HEK293 (cell line): ENCODE measurements at regions not wholly inside any gene's neighbourhood (a gene's known extent, or its start where the extent isn't known, plus 50 kb on each side); places are given as distances from the start of the nearest gene placed in this dataset.

Experiments used
- CTCF ChIA-PET: fragments of 350-600 bp; formaldehyde crosslinking; extraction: SDS; loops from one replicate; lab custom pipeline; 2021; ENCODE audit warnings: antibody characterized with exemption; lab: Yijun Ruan, JAX
- POLR2A ChIA-PET: fragments of 300-600 bp; formaldehyde crosslinking; extraction: SDS; loops from one replicate; lab custom pipeline; 2020; ENCODE audit warnings: antibody characterized with exemption, inconsistent platforms; lab: Yijun Ruan, JAX
- H3K27ac ChIP-seq: fragments of 200-500 bp; sonication (Bioruptor generic); 2 replicates; pipeline ENCODE4 v1.5.1; 2014; ENCODE audit warnings: low read depth, low read length, control low read depth, inconsistent platforms; ENCODE audit errors: extremely low read depth
- H3K36me3 ChIP-seq, 2 experiments: fragments of 200-500 bp in 1 of 2; sonication (Bioruptor generic) in 1 of 2; 1 replicate in 1 of 2; 2 replicates in 1 of 2; pipeline ENCODE4 v1.5.1; 2014 to 2017; ENCODE audit warnings: inconsistent platforms in 2 of 2, low read length in 2 of 2; ENCODE audit not compliant: control insufficient read depth in 2 of 2, insufficient read depth in 1 of 2
- H3K4me1 ChIP-seq: fragments of 200-500 bp; sonication (Bioruptor generic); 2 replicates; pipeline ENCODE4 v1.5.1; 2014; ENCODE audit warnings: mild to moderate bottlenecking, low read length, inconsistent platforms; ENCODE audit not compliant: control insufficient read depth, insufficient read depth
- H3K4me3 ChIP-seq: 2 replicates; pipeline ENCODE4 v1.5.1; 2011; ENCODE audit warnings: low read depth, mild to moderate bottlenecking, control low read depth, low read length, moderate library complexity
- H3K9me3 ChIP-seq: fragments of 200-500 bp; sonication (Bioruptor generic); 2 replicates; pipeline ENCODE4 v1.5.1; 2014; ENCODE audit warnings: low read depth, low read length, inconsistent platforms; ENCODE audit not compliant: control insufficient read depth, insufficient read depth
- ELK4 ChIP-seq: IDR thresholded peaks from 2 replicates; pipeline ENCODE4 v1.6.1; 2011; ENCODE audit warnings: mild to moderate bottlenecking, low read depth, low read length, borderline replicate concordance
- GFI1B ChIP-seq: fragments of 450-650 bp; formaldehyde crosslinking; IDR thresholded peaks from 2 replicates; pipeline ENCODE4 v1.5.1; 2016; ENCODE audit warnings: missing biosample characterization, missing genetic modification characterization
- OVOL3 ChIP-seq: fragments of 450-650 bp; formaldehyde crosslinking; IDR thresholded peaks from 2 replicates; pipeline ENCODE4 v1.5.1; 2016; ENCODE audit warnings: missing biosample characterization, missing genetic modification characterization
- PBX3 ChIP-seq: sonication (generic); formaldehyde crosslinking; IDR thresholded peaks from 2 replicates; pipeline ENCODE4 v1.8.1; 2022; ENCODE audit warnings: mild to moderate bottlenecking, moderate library complexity, missing genetic modification reagents
- TSHZ1 ChIP-seq: fragments of 450-650 bp; formaldehyde crosslinking; IDR thresholded peaks from 2 replicates; pipeline ENCODE4 v1.5.1; 2016; ENCODE audit warnings: missing biosample characterization, missing genetic modification characterization, borderline replicate concordance
- ZBTB44 ChIP-seq: fragments of 450-650 bp; IDR thresholded peaks from 2 replicates; pipeline ENCODE4 v1.5.1; 2018; ENCODE audit warnings: missing biosample characterization, mild to moderate bottlenecking, missing genetic modification characterization
- ZEB2 ChIP-seq: fragments of 450-650 bp; formaldehyde crosslinking; IDR thresholded peaks from 2 replicates; pipeline ENCODE4 v1.5.1; 2016; ENCODE audit warnings: missing biosample characterization, missing genetic modification characterization
- ZNF169 ChIP-seq: fragments of 450-650 bp; formaldehyde crosslinking; IDR thresholded peaks from 2 replicates; pipeline ENCODE4 v1.5.1; 2016; ENCODE audit warnings: missing biosample characterization, missing genetic modification characterization
- ZNF175 ChIP-seq: fragments of 450-650 bp; formaldehyde crosslinking; IDR thresholded peaks from 2 replicates; pipeline ENCODE4 v1.5.1; 2016; ENCODE audit warnings: missing biosample characterization, missing genetic modification characterization
- ZNF19 ChIP-seq: fragments of 450-650 bp; formaldehyde crosslinking; IDR thresholded peaks from 2 replicates; pipeline ENCODE4; 2016; ENCODE audit warnings: missing biosample characterization, missing genetic modification characterization, low read depth
- ZNF214 ChIP-seq: fragments of 450-650 bp; formaldehyde crosslinking; IDR thresholded peaks from 2 replicates; pipeline ENCODE4 v1.5.1; 2017; ENCODE audit warnings: missing biosample characterization, mild to moderate bottlenecking, missing genetic modification characterization, borderline replicate concordance
- ZNF280D ChIP-seq: fragments of 450-650 bp; formaldehyde crosslinking; IDR thresholded peaks from 2 replicates; pipeline ENCODE4 v1.5.1; 2016; ENCODE audit warnings: missing biosample characterization, missing genetic modification characterization
- ZNF335 ChIP-seq: fragments of 450-650 bp; formaldehyde crosslinking; conservative IDR thresholded peaks from 2 replicates; pipeline ENCODE4 v1.5.1; 2016; ENCODE audit warnings: missing biosample characterization, missing genetic modification characterization
- ZNF623 ChIP-seq: fragments of 450-650 bp; formaldehyde crosslinking; IDR thresholded peaks from 2 replicates; pipeline ENCODE4 v1.5.1; 2016; ENCODE audit warnings: missing biosample characterization, missing genetic modification characterization
- ZNF629 ChIP-seq: fragments of 450-650 bp; formaldehyde crosslinking; IDR thresholded peaks from 2 replicates; pipeline ENCODE4 v1.5.1; 2017; ENCODE audit warnings: missing biosample characterization, missing genetic modification characterization
- ZNF692 ChIP-seq: fragments of 450-650 bp; formaldehyde crosslinking; IDR thresholded peaks from 2 replicates; pipeline ENCODE4 v1.5.1; 2016; ENCODE audit warnings: missing biosample characterization, missing genetic modification characterization
- ZNF776 ChIP-seq: fragments of 450-650 bp; formaldehyde crosslinking; IDR thresholded peaks from 2 replicates; pipeline ENCODE4 v1.5.0; 2017; ENCODE audit warnings: missing biosample characterization, missing genetic modification characterization, borderline replicate concordance
- ZNF830 ChIP-seq: fragments of 450-650 bp; IDR thresholded peaks from 2 replicates; pipeline ENCODE4 v1.5.0; 2018; ENCODE audit warnings: missing biosample characterization, missing genetic modification characterization, low read depth, mild to moderate bottlenecking, moderate library complexity
- ZSCAN5A ChIP-seq: fragments of 450-650 bp; formaldehyde crosslinking; IDR thresholded peaks from 2 replicates; pipeline ENCODE4 v1.5.1; 2016; ENCODE audit warnings: missing biosample characterization, missing genetic modification characterization

GRCh38 chr17:70945386-70945785 lies 776.1 kb downstream of the KCNJ2 start:
- Histone ChIP-seq H3K4me1 (no peaks in the 10 kb centered on the region), H3K4me3 (no peak overlapping the region), H3K27ac (no peak overlapping the region), H3K36me3 (no peaks in the 10 kb centered on the region), H3K9me3 (no peaks in the 10 kb centered on the region; the same call in 1 of the 2 replicates)
- POLR2A ChIA-PET = no interaction called here
- CTCF ChIA-PET = interaction anchor here (0.6 kb wide), 2 partner anchors 223 to 1428 kb away, joined by 4 read pairs; no protein-coding TSS in a partner anchor
- TF ChIP-seq GFI1B (no peak), ZNF175 (tag by site-specific recombination) (no peak), ZSCAN5A (tag by site-specific recombination) (no peak), ZNF692 (no peak), PBX3 (CRISPR knock-in tag) (no peak), ZNF214 (tag by site-specific recombination) (no peak), ELK4 (no peak), ZNF776 (tag by site-specific recombination) (no peak), ZNF19 (tag by site-specific recombination) (no peak), ZNF629 (tag by site-specific recombination) (no peak), ZNF335 (tag by site-specific recombination) (no peak), ZNF169 (tag by site-specific recombination) (no peak), ZNF623 (tag by site-specific recombination) (no peak), OVOL3 (tag by site-specific recombination) (no peak), ZEB2 (tag by site-specific recombination) (no peak), ZNF830 (no peak), TSHZ1 (no peak), ZNF280D (tag by site-specific recombination) (no peak), ZBTB44 (tag by site-specific recombination) (no peak)
